Vagina (tissue), 2 donors: ENCODE measurements at regions not wholly inside any gene's neighbourhood (a gene's known extent, or its start where the extent isn't known, plus 50 kb on each side); places are given as distances from the start of the nearest gene placed in this dataset.

ENCODE experiments used
- POLR2A ChIP-seq, 2 donors: fragments of 450-650 bp; IDR thresholded peaks; one replicate each; pipeline ENCODE4 v1.6.1; 2017; ENCODE audit warnings: antibody characterized with exemption in 2 of 2, mild to moderate bottlenecking in 2 of 2, moderate library complexity in 2 of 2
- TF ChIP-seq, protein P1 (sequence below), 3 experiments: fragments of 450-650 bp in 2 of 3; fragments of 200-600 bp in 1 of 3; sonication (generic) in 1 of 3; IDR thresholded peaks; one replicate each; pipeline ENCODE4 v1.5.1; 2017 to 2019; ENCODE audit warnings: antibody characterized with exemption in 3 of 3, mild to moderate bottlenecking in 2 of 3, moderate library complexity in 2 of 3

DNA sequence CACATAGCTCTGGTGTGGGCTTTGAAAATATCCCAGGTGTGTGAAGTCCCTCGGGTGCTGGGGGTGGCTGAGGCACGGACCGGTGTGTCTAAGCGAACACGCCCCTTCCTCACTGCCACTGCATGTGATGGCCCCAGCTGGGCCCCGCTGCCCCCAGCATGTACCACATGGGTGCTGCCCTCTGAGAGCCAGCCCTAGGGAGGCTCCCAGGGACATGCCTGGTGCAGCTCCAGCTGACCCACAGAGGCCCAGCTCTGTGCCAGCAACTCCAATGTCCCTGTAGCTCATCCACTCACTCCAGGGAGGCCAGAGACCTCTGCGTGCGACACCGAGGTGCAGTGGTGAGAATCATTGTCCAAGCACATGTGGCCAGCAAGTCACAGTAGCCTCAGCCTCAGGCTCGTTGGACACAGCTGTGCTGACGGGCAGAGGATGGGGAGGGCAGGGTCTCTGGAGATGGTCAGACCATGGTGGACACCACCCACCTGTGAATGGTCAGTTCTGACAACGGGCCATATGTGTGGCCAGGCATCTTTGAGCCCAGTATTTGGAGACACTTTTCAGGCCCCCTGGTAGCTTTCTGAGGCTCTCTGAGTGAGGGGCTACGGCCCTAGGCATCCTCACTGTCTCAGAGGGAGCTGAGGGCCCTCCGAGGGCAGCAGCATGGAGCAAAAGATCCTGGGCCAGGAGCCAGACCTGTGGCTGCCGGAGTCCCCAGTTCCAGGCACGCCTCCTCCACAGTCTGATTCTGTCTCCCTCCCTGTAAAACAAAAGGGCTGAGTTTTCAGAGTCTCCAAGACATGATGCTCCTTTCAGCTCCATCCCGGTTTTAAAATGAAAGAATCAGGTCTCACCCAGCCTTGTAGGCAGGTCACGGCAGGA is 220.7 kb downstream of the NDUFA10 start:
- TF ChIP-seq, protein P1, sequence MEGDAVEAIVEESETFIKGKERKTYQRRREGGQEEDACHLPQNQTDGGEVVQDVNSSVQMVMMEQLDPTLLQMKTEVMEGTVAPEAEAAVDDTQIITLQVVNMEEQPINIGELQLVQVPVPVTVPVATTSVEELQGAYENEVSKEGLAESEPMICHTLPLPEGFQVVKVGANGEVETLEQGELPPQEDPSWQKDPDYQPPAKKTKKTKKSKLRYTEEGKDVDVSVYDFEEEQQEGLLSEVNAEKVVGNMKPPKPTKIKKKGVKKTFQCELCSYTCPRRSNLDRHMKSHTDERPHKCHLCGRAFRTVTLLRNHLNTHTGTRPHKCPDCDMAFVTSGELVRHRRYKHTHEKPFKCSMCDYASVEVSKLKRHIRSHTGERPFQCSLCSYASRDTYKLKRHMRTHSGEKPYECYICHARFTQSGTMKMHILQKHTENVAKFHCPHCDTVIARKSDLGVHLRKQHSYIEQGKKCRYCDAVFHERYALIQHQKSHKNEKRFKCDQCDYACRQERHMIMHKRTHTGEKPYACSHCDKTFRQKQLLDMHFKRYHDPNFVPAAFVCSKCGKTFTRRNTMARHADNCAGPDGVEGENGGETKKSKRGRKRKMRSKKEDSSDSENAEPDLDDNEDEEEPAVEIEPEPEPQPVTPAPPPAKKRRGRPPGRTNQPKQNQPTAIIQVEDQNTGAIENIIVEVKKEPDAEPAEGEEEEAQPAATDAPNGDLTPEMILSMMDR (IDR thresholded peaks at IDR 0.05), result no peak
- TF ChIP-seq POLR2A (IDR thresholded peaks at IDR 0.05), result no peak
